ENCODE measurements at regions not wholly inside any gene's neighbourhood (a gene's known extent, or its start where the extent isn't known, plus 50 kb on each side); places are given as distances from the start of the nearest gene placed in this dataset.

DNA sequence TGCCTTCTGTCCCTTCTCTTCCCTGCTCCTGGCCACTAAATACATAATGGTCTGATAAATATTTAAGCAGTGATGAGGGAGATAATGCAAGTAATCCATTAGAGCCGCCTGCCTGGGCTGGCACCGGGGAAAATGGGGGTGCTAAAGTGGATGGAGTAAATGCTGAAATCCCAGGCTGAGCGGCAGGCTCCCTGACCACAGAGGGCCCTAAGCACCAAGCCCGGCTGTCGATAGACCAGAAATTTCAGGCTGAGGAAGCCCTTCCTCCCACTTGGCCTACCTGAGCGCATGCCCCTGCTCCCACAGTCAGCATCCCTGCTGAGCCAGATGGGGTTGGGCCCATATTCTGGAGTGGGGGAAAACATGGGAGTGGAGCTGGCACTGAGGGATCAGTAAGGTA is 197.5 kb upstream of the SKOR2 start:
- TF ChIP-seq, protein P1, sequence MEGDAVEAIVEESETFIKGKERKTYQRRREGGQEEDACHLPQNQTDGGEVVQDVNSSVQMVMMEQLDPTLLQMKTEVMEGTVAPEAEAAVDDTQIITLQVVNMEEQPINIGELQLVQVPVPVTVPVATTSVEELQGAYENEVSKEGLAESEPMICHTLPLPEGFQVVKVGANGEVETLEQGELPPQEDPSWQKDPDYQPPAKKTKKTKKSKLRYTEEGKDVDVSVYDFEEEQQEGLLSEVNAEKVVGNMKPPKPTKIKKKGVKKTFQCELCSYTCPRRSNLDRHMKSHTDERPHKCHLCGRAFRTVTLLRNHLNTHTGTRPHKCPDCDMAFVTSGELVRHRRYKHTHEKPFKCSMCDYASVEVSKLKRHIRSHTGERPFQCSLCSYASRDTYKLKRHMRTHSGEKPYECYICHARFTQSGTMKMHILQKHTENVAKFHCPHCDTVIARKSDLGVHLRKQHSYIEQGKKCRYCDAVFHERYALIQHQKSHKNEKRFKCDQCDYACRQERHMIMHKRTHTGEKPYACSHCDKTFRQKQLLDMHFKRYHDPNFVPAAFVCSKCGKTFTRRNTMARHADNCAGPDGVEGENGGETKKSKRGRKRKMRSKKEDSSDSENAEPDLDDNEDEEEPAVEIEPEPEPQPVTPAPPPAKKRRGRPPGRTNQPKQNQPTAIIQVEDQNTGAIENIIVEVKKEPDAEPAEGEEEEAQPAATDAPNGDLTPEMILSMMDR (IDR thresholded peaks at IDR 0.05; ENCODE audit: insufficient read depth, low read length, poor library complexity, severe bottlenecking), result no peak
- TF ChIP-seq EZH2phosphoT487 (conservative IDR thresholded peaks at IDR 0.05; ENCODE audit: low read length), result no peak
